Transverse colon (tissue), 4 donors: ENCODE measurements at regions not wholly inside any gene's neighbourhood (a gene's known extent, or its start where the extent isn't known, plus 50 kb on each side); places are given as distances from the start of the nearest gene placed in this dataset.

Experiments used
- DNase-seq: peaks from one replicate; pipeline ENCODE4 v3.0.0-alpha.2; 2019
- H3K27ac ChIP-seq, 4 donors: fragments of 200-600 bp; sonication (generic); 2 replicates each; pipeline ENCODE4 v1.5.1; 2016 to 2018; ENCODE audit warnings: inconsistent platforms in 4 of 4
- H3K27me3 ChIP-seq: fragments of 200-600 bp; sonication (generic); 2 replicates; pipeline ENCODE4 v1.5.1; 2017; ENCODE audit warnings: inconsistent platforms
- H3K36me3 ChIP-seq, 4 donors: fragments of 200-600 bp; sonication (generic); 2 replicates each; pipeline ENCODE4 v1.5.1; 2017 to 2019; ENCODE audit warnings: inconsistent platforms in 4 of 4
- H3K4me1 ChIP-seq, 4 donors: fragments of 200-600 bp; sonication (generic); 2 replicates each; pipeline ENCODE4 v1.5.1; 2017 to 2020; ENCODE audit warnings: inconsistent platforms in 4 of 4
- H3K4me3 ChIP-seq, 4 donors: fragments of 200-600 bp; sonication (generic); 1 replicate in 1 of 4; 2 replicates in 3 of 4; pipeline versions ENCODE4 v1.5.1 to v1.6.1; 2017 to 2019; ENCODE audit warnings: inconsistent platforms in 4 of 4
- H3K9me3 ChIP-seq, 2 donors: fragments of 200-600 bp; sonication (generic); 2 replicates each; pipeline ENCODE4 v1.5.1; 2017 to 2019; ENCODE audit warnings: inconsistent platforms in 2 of 2
- CTCF ChIP-seq, 5 experiments: fragments of 200-600 bp in 3 of 5; fragments of 450-650 bp in 2 of 5; sonication (generic) in 3 of 5; IDR thresholded peaks; 1 replicate in 2 of 5; 2 replicates in 3 of 5; pipeline ENCODE4 v1.5.1; 2016 to 2017; ENCODE audit warnings: antibody characterized with exemption in 5 of 5, inconsistent platforms in 3 of 5, mild to moderate bottlenecking in 2 of 5, moderate library complexity in 1 of 5
- EP300 ChIP-seq: sonication (generic); formaldehyde crosslinking; IDR thresholded peaks from one replicate; pipeline ENCODE4 v1.6.1; 2017; ENCODE audit warnings: antibody characterized with exemption, low read depth
- POLR2A ChIP-seq: fragments of 450-650 bp; IDR thresholded peaks from one replicate; pipeline ENCODE4 v1.6.1; 2016; ENCODE audit warnings: antibody characterized with exemption, mild to moderate bottlenecking, moderate library complexity
- POLR2AphosphoS5 ChIP-seq, 3 donors: sonication (generic); formaldehyde crosslinking; IDR thresholded peaks; one replicate each; pipeline ENCODE4 v1.6.1; 2016; ENCODE audit warnings: antibody characterized with exemption in 3 of 3
- WGBS, 2 donors: methylation state at CpG; one replicate each; pipeline ENCODE4 v1.1.5; 2018; ENCODE audit warnings: low coverage in 1 of 2; 5-methylcytosine and 5-hydroxymethylcytosine counted together
- in situ Hi-C, 4 donors: fragments of 200-750 bp; cut with MboI; loops; one replicate each; pipeline versions ENCODE4 v1.15.0 to v1.15.1; 2017; ENCODE audit warnings: low sequenced_read_pairs in 3 of 4, low pct_ligation_motif_present in 1 of 4, low pct_unique_long_range_greater_than_20kb in 1 of 4
- intact Hi-C: fragments of 100-400 bp; cut with DNase I; formaldehyde crosslinking; loops from one replicate; pipeline ENCODE4 v1.15.1; 2023; ENCODE audit warnings: low total_unique reads

GRCh38 chr12:125677829-125678228 is 612.6 kb downstream of the AACS start:
- Histone ChIP-seq H3K27me3 (no peaks in the 10 kb centered on the region), H3K27ac (no peak overlapping the region), H3K4me3 (no peak overlapping the region), H3K9me3 (no peaks in the 10 kb centered on the region), H3K4me1 (no peaks in the 10 kb centered on the region), H3K36me3 (no peaks in the 10 kb centered on the region)
- WGBS, 2 donors: 80 to 91% methylated on average over 4 of the region's 4 CpGs
- no peak for DNase-seq
- in situ Hi-C loops (no loop called here), intact Hi-C loops (no loop called here)
- TF ChIP-seq CTCF (IDR thresholded peaks at IDR 0.05): no peak
- TF ChIP-seq EP300: no peak
- no peak for TF ChIP-seq POLR2A
- no peak for TF ChIP-seq POLR2AphosphoS5 (IDR thresholded peaks at IDR 0.05)

GRCh38 chr12:125678589-125678993 is 613.4 kb downstream of the AACS start:
- no peak for DNase-seq
- no peak overlapping the region for H3K4me3 ChIP-seq
- no peaks in the 10 kb centered on the region for H3K4me1 ChIP-seq
- H3K9me3 ChIP-seq: no peaks in the 10 kb centered on the region
- H3K27ac ChIP-seq: no peak overlapping the region
- intact Hi-C loops (no loop called here), in situ Hi-C loops (no loop called here)
- TF ChIP-seq EP300 (no peak), POLR2AphosphoS5 (IDR thresholded peaks at IDR 0.05) (no peak), CTCF (IDR thresholded peaks at IDR 0.05) (no peak), POLR2A (no peak)
- H3K27me3 ChIP-seq: peaks cover under 1% of the 10 kb centered on the region
- 75 to 76% methylated on average over 3 of the region's 3 CpGs for WGBS, 2 donors
- no peaks in the 10 kb centered on the region for H3K36me3 ChIP-seq

GRCh38 chr12:125683748-125684381 is 618.6 kb downstream of the AACS start:
- intact Hi-C loops: no loop called here
- Histone ChIP-seq H3K27me3 (peaks cover 5% of the 10 kb centered on the region), H3K4me3 (no peak overlapping the region), H3K27ac (no peak overlapping the region), H3K4me1 (peaks cover 0 to 3% (median 0%) of the 10 kb centered on the region in 4 donors), H3K36me3 (no peaks in the 10 kb centered on the region), H3K9me3 (no peaks in the 10 kb centered on the region)
- in situ Hi-C loops: no loop called here
- DNase-seq: peak; percentile 58
- 29 to 34% methylated on average over 21 to 25 of the region's 30 CpGs for WGBS, 2 donors
- peak; percentile 21 to 56 (median 27) for TF ChIP-seq CTCF (IDR thresholded peaks at IDR 0.05)
- TF ChIP-seq POLR2AphosphoS5 (IDR thresholded peaks at IDR 0.05): no peak
- TF ChIP-seq EP300: no peak
- no peak for TF ChIP-seq POLR2A

- Histone ChIP-seq H3K27ac (peak overlapping the region; percentile 26 to 81 (median 62)), H3K9me3 (no peaks in the 10 kb centered on the region), H3K36me3 (no peaks in the 10 kb centered on the region), H3K27me3 (peaks cover 5% of the 10 kb centered on the region), H3K4me3 (no peak overlapping the region), H3K4me1 (peaks cover 0 to 3% (median 0%) of the 10 kb centered on the region in 4 donors)
- 50 to 83% methylated on average over 4 to 17 of the region's 17 CpGs for WGBS, 2 donors
- intact Hi-C loops (no loop called here), in situ Hi-C loops (no loop called here)
- TF ChIP-seq EP300: peak; percentile 75
- TF ChIP-seq CTCF (IDR thresholded peaks at IDR 0.05): no peak
- TF ChIP-seq POLR2A: no peak
- TF ChIP-seq POLR2AphosphoS5 (IDR thresholded peaks at IDR 0.05): peak in 2 of 3 donors; percentile 42 to 84
- DNase-seq: peak; percentile 26
Measured at GRCh38 chr12:125684968-125685790, 619.9 kb downstream of the AACS start.
